Osteoblast (primary cell): ENCODE measurements at regions not wholly inside any gene's neighbourhood (a gene's known extent, or its start where the extent isn't known, plus 50 kb on each side); places are given as distances from the start of the nearest gene placed in this dataset.

ENCODE experiments used
- DNase-seq: peaks from one replicate; pipeline ENCODE4 v3.0.0; 2011; ENCODE audit warnings: low spot score, mixed read lengths; ENCODE audit not compliant: insufficient read length; ENCODE audit errors: missing footprints
- H2AFZ ChIP-seq: 2 replicates; pipeline ENCODE4 v1.6.0; 2011; ENCODE audit warnings: mild to moderate bottlenecking, low read length
- H3K27ac ChIP-seq: 2 replicates; pipeline ENCODE4 v1.5.1; 2011; ENCODE audit warnings: mild to moderate bottlenecking, low read depth, low read length, moderate library complexity
- H3K27me3 ChIP-seq: 2 replicates; pipeline ENCODE4 v1.6.0; 2012; ENCODE audit warnings: mild to moderate bottlenecking, control low read depth, inconsistent platforms, low read length, moderate library complexity; ENCODE audit not compliant: insufficient read depth
- H3K36me3 ChIP-seq: 2 replicates; pipeline ENCODE4 v1.5.1; 2011; ENCODE audit warnings: mild to moderate bottlenecking, low read length, control low read depth, moderate library complexity; ENCODE audit not compliant: insufficient read depth
- H3K4me1 ChIP-seq: 2 replicates; pipeline ENCODE4 v1.5.1; 2011; ENCODE audit warnings: mild to moderate bottlenecking, low read length, control low read depth, moderate library complexity; ENCODE audit not compliant: insufficient read depth
- H3K4me2 ChIP-seq: 2 replicates; pipeline ENCODE4 v1.6.0; 2011; ENCODE audit warnings: mild to moderate bottlenecking, low read length; ENCODE audit not compliant: insufficient read depth
- H3K4me3 ChIP-seq: fragments of 200-600 bp; sonication (generic); 3 replicates; pipeline ENCODE4 v1.5.1; 2012; ENCODE audit warnings: mild to moderate bottlenecking, low read length, inconsistent platforms; ENCODE audit not compliant: insufficient read depth
- H3K79me2 ChIP-seq: 2 replicates; pipeline ENCODE4 v1.6.0; 2012; ENCODE audit warnings: mild to moderate bottlenecking, low read length, control low read depth, inconsistent platforms; ENCODE audit not compliant: insufficient read depth
- H3K9me3 ChIP-seq: 2 replicates; pipeline ENCODE4 v1.5.1; 2011; ENCODE audit warnings: low read depth, low read length, control low read depth
- H4K20me1 ChIP-seq: 2 replicates; pipeline ENCODE4 v1.6.0; 2012; ENCODE audit warnings: mild to moderate bottlenecking, low read length, control low read depth; ENCODE audit not compliant: insufficient read depth
- CTCF ChIP-seq: IDR thresholded peaks from 2 replicates; pipeline ENCODE4 v1.5.1; 2011; ENCODE audit warnings: mild to moderate bottlenecking, low read depth, low read length, moderate library complexity; ENCODE audit errors: extremely low read depth

- Histone ChIP-seq H3K27me3 (peaks cover 3% of the 10 kb centered on the region), H3K27ac (no peak overlapping the region), H3K4me2 (no peak overlapping the region), H4K20me1 (no peaks in the 10 kb centered on the region), H3K36me3 (no peaks in the 10 kb centered on the region), H2AFZ (no peak overlapping the region), H3K9me3 (no peaks in the 10 kb centered on the region), H3K4me3 (no peak overlapping the region), H3K79me2 (no peaks in the 10 kb centered on the region), H3K4me1 (no peaks in the 10 kb centered on the region)
- DNase-seq: no peak
- no peak for TF ChIP-seq CTCF
These were observed 246.0 kb upstream of the KIF2A start for GRCh38 chr5:62059960-62060359.

GRCh38 chr5:62065050-62065449 lies 241.0 kb upstream of the KIF2A start:
- H3K4me1 ChIP-seq: no peaks in the 10 kb centered on the region
- no peak for DNase-seq
- H3K79me2 ChIP-seq: no peaks in the 10 kb centered on the region
- no peak for TF ChIP-seq CTCF
- no peak overlapping the region for H3K27ac ChIP-seq
- H2AFZ ChIP-seq: no peak overlapping the region
- no peak overlapping the region for H3K4me2 ChIP-seq
- peaks cover 3% of the 10 kb centered on the region for H3K27me3 ChIP-seq
- no peak overlapping the region for H3K4me3 ChIP-seq
- H3K36me3 ChIP-seq: no peaks in the 10 kb centered on the region
- no peaks in the 10 kb centered on the region for H3K9me3 ChIP-seq
- H4K20me1 ChIP-seq: no peaks in the 10 kb centered on the region

GRCh38 chr5:62066761-62067277 lies 239.2 kb upstream of the KIF2A start:
- H3K4me1 ChIP-seq: no peaks in the 10 kb centered on the region
- no peak overlapping the region for H3K4me2 ChIP-seq
- no peak for TF ChIP-seq CTCF
- H3K36me3 ChIP-seq: no peaks in the 10 kb centered on the region
- H3K27me3 ChIP-seq: peaks cover 3% of the 10 kb centered on the region
- H3K9me3 ChIP-seq: no peaks in the 10 kb centered on the region
- H3K27ac ChIP-seq: no peak overlapping the region
- no peaks in the 10 kb centered on the region for H4K20me1 ChIP-seq
- H3K4me3 ChIP-seq: no peak overlapping the region
- no peaks in the 10 kb centered on the region for H3K79me2 ChIP-seq
- no peak overlapping the region for H2AFZ ChIP-seq
- no peak for DNase-seq

GRCh38 chr5:62068554-62068953 lies 237.5 kb upstream of the KIF2A start:
- Histone ChIP-seq H3K4me2 (no peak overlapping the region), H3K36me3 (no peaks in the 10 kb centered on the region), H2AFZ (no peak overlapping the region), H3K79me2 (no peaks in the 10 kb centered on the region), H3K27ac (no peak overlapping the region), H3K4me1 (no peaks in the 10 kb centered on the region), H3K27me3 (peaks cover 3% of the 10 kb centered on the region), H4K20me1 (no peaks in the 10 kb centered on the region), H3K4me3 (no peak overlapping the region), H3K9me3 (no peaks in the 10 kb centered on the region)
- no peak for DNase-seq
- no peak for TF ChIP-seq CTCF
